ENCODE measurements at regions not wholly inside any gene's neighbourhood (a gene's known extent, or its start where the extent isn't known, plus 50 kb on each side); places are given as distances from the start of the nearest gene placed in this dataset.

GRCh38 chr5:112614986-112615385, 122.7 kb upstream of the APC start:
- DNase-seq (ENCODE audit: low read depth in 4 of 4, low spot score in 3 of 4): no peak

- no peak for DNase-seq (ENCODE audit: low read depth in 4 of 4, low spot score in 3 of 4)
Measured at GRCh38 chr5:112616812-112617547, 120.7 kb upstream of the APC start.

- no peak for DNase-seq (ENCODE audit: low read depth in 4 of 4, low spot score in 3 of 4)
Measured at GRCh38 chr5:112625246-112625645, 112.4 kb upstream of the APC start.

- no peak for DNase-seq (ENCODE audit: low read depth in 4 of 4, low spot score in 3 of 4)
Measured at GRCh38 chr5:112625689-112626438, 111.8 kb upstream of the APC start.

- no peak for DNase-seq (ENCODE audit: low read depth in 4 of 4, low spot score in 3 of 4)
Measured at GRCh38 chr5:112626715-112627114, 111.0 kb upstream of the APC start.

- no peak for DNase-seq (ENCODE audit: low read depth in 4 of 4, low spot score in 3 of 4)
Measured at GRCh38 chr5:112628214-112628980, 109.3 kb upstream of the APC start.

GRCh38 chr5:112630246-112631009, 107.3 kb upstream of the APC start:
- no peak for DNase-seq (ENCODE audit: low read depth in 4 of 4, low spot score in 3 of 4)

- no peak for DNase-seq (ENCODE audit: low read depth in 4 of 4, low spot score in 3 of 4)
Measured at GRCh38 chr5:112634166-112634565, 103.5 kb upstream of the APC start.

GRCh38 chr5:112634796-112635195, 102.9 kb upstream of the APC start:
- no peak for DNase-seq (ENCODE audit: low read depth in 4 of 4, low spot score in 3 of 4)

- DNase-seq (ENCODE audit: low read depth in 4 of 4, low spot score in 3 of 4): no peak
Measured at GRCh38 chr5:112635276-112635675, 102.4 kb upstream of the APC start.

GRCh38 chr5:112635771-112636731, 101.6 kb upstream of the APC start:
- DNase-seq (ENCODE audit: low read depth in 4 of 4, low spot score in 3 of 4): no peak

GRCh38 chr5:112636751-112637150, 100.9 kb upstream of the APC start:
- DNase-seq (ENCODE audit: low read depth in 4 of 4, low spot score in 3 of 4): no peak

- DNase-seq (ENCODE audit: low read depth in 4 of 4, low spot score in 3 of 4): no peak
Measured at GRCh38 chr5:112637343-112637742, 100.3 kb upstream of the APC start.

- DNase-seq (ENCODE audit: low read depth in 4 of 4, low spot score in 3 of 4): no peak
Measured at GRCh38 chr5:112640546-112640945, 97.1 kb upstream of the APC start.

- DNase-seq (ENCODE audit: low read depth in 4 of 4, low spot score in 3 of 4): no peak
Measured at GRCh38 chr5:112641515-112642110, 96.1 kb upstream of the APC start.

- DNase-seq (ENCODE audit: low read depth in 4 of 4, low spot score in 3 of 4): no peak
Measured at GRCh38 chr5:112642885-112643284, 94.8 kb upstream of the APC start.

- DNase-seq (ENCODE audit: low read depth in 4 of 4, low spot score in 3 of 4): no peak
Measured at GRCh38 chr5:112643339-112643971, 94.2 kb upstream of the APC start.

- DNase-seq (ENCODE audit: low read depth in 4 of 4, low spot score in 3 of 4): no peak
Measured at GRCh38 chr5:112646139-112646936, 91.3 kb upstream of the APC start.

All from right renal pelvis (tissue), 4 donors.